Fibroblast of mammary gland (primary cell): ENCODE measurements at regions not wholly inside any gene's neighbourhood (a gene's known extent, or its start where the extent isn't known, plus 50 kb on each side); places are given as distances from the start of the nearest gene placed in this dataset.

Experiments used
- DNase-seq: peaks from one replicate; pipeline ENCODE4 v3.0.0-alpha.2; 2010; ENCODE audit warnings: low read depth
- H3K4me3 ChIP-seq: 2 replicates; pipeline ENCODE4 v1.5.1; 2011; ENCODE audit warnings: low read depth, mild to moderate bottlenecking, low read length, moderate library complexity; ENCODE audit not compliant: control insufficient read depth
- TF ChIP-seq, protein P1 (sequence below): conservative IDR thresholded peaks from 2 replicates; pipeline ENCODE4 v1.5.1; 2011; ENCODE audit warnings: low read depth, low read length, inconsistent platforms; ENCODE audit not compliant: control insufficient read depth, insufficient read depth

DNA sequence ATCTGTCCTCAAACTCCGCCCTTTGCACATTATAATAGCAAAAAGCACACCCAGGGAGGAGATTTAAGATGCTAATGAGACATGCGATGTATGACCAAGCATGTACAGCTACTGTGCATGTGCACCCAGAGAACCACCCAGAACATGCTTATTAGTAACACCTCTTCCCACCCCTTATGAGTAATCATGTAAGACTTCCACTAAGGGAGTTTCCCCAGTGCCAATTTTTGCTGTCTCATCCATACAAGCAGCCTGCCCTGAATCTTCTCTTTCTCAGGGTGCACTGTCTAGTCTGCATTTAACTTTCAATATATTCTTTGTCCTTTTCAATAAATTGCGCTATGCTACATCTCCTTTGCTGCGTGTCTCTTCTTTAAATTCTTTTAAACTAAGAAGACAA lies 830.0 kb upstream of the NOVA1 start:
- TF ChIP-seq, protein P1, sequence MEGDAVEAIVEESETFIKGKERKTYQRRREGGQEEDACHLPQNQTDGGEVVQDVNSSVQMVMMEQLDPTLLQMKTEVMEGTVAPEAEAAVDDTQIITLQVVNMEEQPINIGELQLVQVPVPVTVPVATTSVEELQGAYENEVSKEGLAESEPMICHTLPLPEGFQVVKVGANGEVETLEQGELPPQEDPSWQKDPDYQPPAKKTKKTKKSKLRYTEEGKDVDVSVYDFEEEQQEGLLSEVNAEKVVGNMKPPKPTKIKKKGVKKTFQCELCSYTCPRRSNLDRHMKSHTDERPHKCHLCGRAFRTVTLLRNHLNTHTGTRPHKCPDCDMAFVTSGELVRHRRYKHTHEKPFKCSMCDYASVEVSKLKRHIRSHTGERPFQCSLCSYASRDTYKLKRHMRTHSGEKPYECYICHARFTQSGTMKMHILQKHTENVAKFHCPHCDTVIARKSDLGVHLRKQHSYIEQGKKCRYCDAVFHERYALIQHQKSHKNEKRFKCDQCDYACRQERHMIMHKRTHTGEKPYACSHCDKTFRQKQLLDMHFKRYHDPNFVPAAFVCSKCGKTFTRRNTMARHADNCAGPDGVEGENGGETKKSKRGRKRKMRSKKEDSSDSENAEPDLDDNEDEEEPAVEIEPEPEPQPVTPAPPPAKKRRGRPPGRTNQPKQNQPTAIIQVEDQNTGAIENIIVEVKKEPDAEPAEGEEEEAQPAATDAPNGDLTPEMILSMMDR = no peak
- DNase-seq = peak; percentile 79
- H3K4me3 ChIP-seq = no peak overlapping the region

DNA sequence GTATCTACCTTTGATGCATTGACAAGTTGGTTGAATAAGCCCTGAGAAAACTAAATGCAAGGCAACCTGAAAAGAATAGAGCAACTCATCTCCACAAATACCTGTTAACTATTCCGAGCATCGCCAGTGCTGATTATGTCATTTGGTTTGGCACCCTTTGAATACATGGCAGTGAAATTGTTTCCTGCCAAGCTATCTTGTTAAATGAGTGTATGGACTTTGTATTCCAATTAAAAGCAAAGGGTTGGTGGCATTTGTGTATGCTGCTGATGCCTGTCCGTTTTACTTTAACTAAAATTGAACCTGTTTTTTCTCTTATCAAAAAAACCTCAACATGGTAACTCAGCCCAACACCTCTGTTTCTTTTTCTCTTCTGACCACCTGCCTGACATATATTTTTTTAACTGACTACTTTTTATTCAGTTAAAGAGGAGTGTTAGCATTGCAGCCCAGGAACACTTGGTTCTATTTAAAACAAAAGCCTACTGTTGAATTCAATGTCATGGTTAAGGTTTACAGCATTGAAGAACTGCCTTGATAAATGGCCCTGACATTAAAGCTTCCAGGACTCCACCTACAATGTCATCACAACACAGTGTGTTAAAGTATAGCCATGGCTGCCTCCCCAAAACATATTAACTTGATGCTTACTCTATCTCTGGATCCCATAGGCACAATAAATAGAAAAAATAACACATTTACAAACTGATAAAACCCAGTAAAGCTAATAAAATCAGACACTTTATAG lies 838.3 kb upstream of the NOVA1 start:
- no peak for DNase-seq
- H3K4me3 ChIP-seq = no peak overlapping the region
- TF ChIP-seq, protein P1 = no peak

DNA sequence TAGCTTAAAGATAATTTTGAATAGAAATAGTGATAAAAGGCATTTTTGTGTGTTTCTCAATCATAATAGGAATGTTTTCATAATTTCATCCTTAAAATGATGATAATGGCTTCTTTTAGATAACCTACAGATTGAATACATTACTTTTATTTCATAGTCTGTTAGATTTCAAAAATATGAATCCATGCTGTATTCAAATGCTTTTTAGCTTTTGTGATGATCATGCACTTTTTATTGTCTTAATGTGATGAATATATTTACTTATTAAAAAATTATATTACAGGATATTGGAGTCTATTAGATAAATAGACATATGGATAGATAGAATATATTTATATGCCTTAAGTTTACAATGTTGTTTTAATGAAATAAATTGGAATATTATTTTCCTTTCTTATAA lies 886.8 kb upstream of the NOVA1 start:
- TF ChIP-seq, protein P1 = no peak
- no peak overlapping the region for H3K4me3 ChIP-seq
- no peak for DNase-seq

DNA sequence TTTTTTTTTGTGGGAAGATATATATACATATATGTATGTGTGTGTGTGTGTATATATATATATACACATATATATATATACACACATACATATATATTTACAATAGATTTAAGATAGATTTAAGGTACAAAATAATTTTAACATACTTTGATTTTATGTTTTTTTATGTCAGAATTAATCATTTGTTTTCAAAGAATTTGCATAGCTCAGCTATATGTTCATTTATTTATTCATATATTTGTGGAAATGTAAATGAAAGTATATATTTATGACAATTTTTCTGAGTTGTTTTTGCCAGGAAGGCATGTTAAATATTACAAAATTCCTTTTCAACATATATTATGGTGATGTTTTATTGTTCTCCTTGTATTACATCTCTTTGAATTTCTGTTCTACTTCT lies 887.4 kb upstream of the NOVA1 start:
- TF ChIP-seq, protein P1 = no peak
- no peak for DNase-seq
- H3K4me3 ChIP-seq = no peak overlapping the region

DNA sequence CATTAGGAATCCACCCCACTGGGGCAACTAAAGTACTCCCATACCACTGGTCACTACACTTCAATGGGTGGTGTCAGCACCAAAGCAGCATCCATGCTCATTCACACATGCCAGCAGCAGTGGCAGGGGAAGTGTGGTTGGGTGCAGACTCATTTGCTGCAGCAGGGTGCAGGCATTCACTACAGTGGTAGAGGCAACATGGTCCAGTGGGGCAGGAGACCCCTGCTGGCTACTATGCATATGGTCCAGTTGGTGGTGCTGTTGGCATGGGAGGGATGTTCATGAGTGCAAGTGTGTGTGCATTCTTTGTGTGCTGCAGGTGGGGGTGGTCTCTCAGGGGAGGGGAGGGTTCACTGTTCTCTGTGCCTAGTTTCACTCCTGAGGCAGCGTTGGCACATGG lies 908.4 kb upstream of the NOVA1 start:
- H3K4me3 ChIP-seq = no peak overlapping the region
- no peak for DNase-seq

DNA sequence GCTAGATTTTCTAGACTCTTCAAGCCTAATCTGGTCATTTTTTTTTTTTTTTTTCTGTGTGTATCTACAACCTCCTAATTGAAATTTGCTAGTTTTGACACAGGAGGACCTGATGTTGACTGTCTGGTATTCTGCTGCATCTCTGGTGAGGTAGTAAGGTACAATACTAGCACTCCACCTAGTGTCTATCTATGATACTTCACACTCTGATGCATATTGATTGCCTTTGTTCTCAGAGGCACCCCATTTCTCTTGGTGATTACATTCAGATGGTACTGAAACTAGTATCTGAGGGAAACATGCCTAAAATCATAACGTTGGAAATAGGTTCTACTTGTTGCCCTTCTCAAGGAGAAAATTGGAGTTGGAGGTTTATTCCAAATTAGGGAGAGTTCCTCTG lies 930.5 kb upstream of the NOVA1 start:
- DNase-seq = peak; percentile 57
- no peak overlapping the region for H3K4me3 ChIP-seq

More for the DNA sequence above, 908.4 kb upstream of the NOVA1 start:
- TF ChIP-seq, protein P1 = no peak

More for the DNA sequence above, 930.5 kb upstream of the NOVA1 start:
- TF ChIP-seq, protein P1 = peak; percentile 60
